ENCODE measurements at regions not wholly inside any gene's neighbourhood (a gene's known extent, or its start where the extent isn't known, plus 50 kb on each side); places are given as distances from the start of the nearest gene placed in this dataset.

DNA sequence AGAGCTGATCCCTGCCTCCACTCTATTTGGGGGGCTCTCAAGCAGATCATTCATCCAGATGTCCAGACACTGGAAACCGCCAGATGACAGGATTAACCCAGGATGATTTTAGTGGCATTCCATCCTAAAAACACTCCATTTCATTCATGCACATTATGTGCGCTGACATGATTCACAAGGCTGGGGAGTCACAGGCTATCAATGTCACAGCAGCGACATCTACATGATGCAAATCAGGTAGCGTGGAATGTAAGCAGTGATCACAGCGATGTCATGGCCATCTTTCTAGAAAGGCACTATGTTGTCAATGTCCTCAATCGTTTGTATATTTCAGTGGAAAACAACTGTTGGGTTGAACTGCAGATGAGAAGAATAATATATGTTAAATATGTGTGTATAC is 331.5 kb upstream of the MSX2 start:
- Histone ChIP-seq H3K9me3 (no peaks in the 10 kb centered on the region), H3K36me3 (no peaks in the 10 kb centered on the region), H3K27me3 (replicated peaks in 1 of 7) (peaks cover 0 to 50% (median 0%) of the 10 kb centered on the region in 7 donors), H3K4me1 (no peaks in the 10 kb centered on the region), H3K27ac (no peak overlapping the region), H3K4me3 (no peak overlapping the region)
- intact Hi-C loops (cut with DNase I; ENCODE audit: low total_unique reads) = no loop called here
- WGBS, 5 donors = 84 to 92% (median 86%) methylated on average over 6 of the region's 6 CpGs
- no peak for TF ChIP-seq POLR2A (IDR thresholded peaks at IDR 0.05)
- TF ChIP-seq CTCF (IDR thresholded peaks at IDR 0.05 in 8 of 11, conservative IDR thresholded peaks at IDR 0.05 in 3 of 11) = no peak
- TF ChIP-seq POLR2AphosphoS5 (IDR thresholded peaks at IDR 0.05) = no peak
- DNase-seq = no peak

GRCh38 chr5:174396541-174396940 is 327.8 kb upstream of the MSX2 start:
- no peaks in the 10 kb centered on the region for H3K9me3 ChIP-seq
- no peak overlapping the region for H3K27ac ChIP-seq
- no peak for DNase-seq
- H3K36me3 ChIP-seq = no peaks in the 10 kb centered on the region
- H3K27me3 ChIP-seq (replicated peaks in 1 of 7) = peaks cover 0 to 45% (median 0%) of the 10 kb centered on the region in 7 donors
- intact Hi-C loops (cut with DNase I; ENCODE audit: low total_unique reads) = no loop called here
- no peaks in the 10 kb centered on the region for H3K4me1 ChIP-seq
- TF ChIP-seq POLR2A (IDR thresholded peaks at IDR 0.05) (no peak), POLR2AphosphoS5 (IDR thresholded peaks at IDR 0.05) (no peak), CTCF (IDR thresholded peaks at IDR 0.05 in 8 of 11, conservative IDR thresholded peaks at IDR 0.05 in 3 of 11) (no peak)
- WGBS, 5 donors = 47 to 76% (median 68%) methylated on average over 4 of the region's 4 CpGs
- no peak overlapping the region for H3K4me3 ChIP-seq

- WGBS, 5 donors = 44 to 61% (median 48%) methylated on average over 4 of the region's 4 CpGs
- Histone ChIP-seq H3K27ac (no peak overlapping the region), H3K4me3 (no peak overlapping the region), H3K9me3 (no peaks in the 10 kb centered on the region), H3K36me3 (no peaks in the 10 kb centered on the region), H3K27me3 (replicated peaks in 1 of 7) (peaks cover 0 to 40% (median 0%) of the 10 kb centered on the region in 7 donors), H3K4me1 (no peaks in the 10 kb centered on the region)
- DNase-seq = no peak
- TF ChIP-seq POLR2AphosphoS5 (IDR thresholded peaks at IDR 0.05) = no peak
- no peak for TF ChIP-seq POLR2A (IDR thresholded peaks at IDR 0.05)
- TF ChIP-seq CTCF (IDR thresholded peaks at IDR 0.05 in 8 of 11, conservative IDR thresholded peaks at IDR 0.05 in 3 of 11) = no peak
- intact Hi-C loops (cut with DNase I; ENCODE audit: low total_unique reads) = no loop called here
Observed at GRCh38 chr5:174397206-174397605, 327.2 kb upstream of the MSX2 start.

- H3K4me3 ChIP-seq = no peak overlapping the region
- no peaks in the 10 kb centered on the region for H3K36me3 ChIP-seq
- no peak for TF ChIP-seq POLR2AphosphoS5 (IDR thresholded peaks at IDR 0.05)
- peaks cover 0 to 40% (median 0%) of the 10 kb centered on the region in 7 donors for H3K27me3 ChIP-seq (replicated peaks in 1 of 7)
- intact Hi-C loops (cut with DNase I; ENCODE audit: low total_unique reads) = no loop called here
- H3K9me3 ChIP-seq = no peaks in the 10 kb centered on the region
- 73 to 93% (median 87%) methylated on average over 2 of the region's 2 CpGs for WGBS, 5 donors
- H3K4me1 ChIP-seq = no peaks in the 10 kb centered on the region
- DNase-seq = no peak
- no peak overlapping the region for H3K27ac ChIP-seq
Observed at GRCh38 chr5:174398171-174398570, 326.2 kb upstream of the MSX2 start.

- intact Hi-C loops (cut with DNase I; ENCODE audit: low total_unique reads) = no loop called here
- TF ChIP-seq POLR2AphosphoS5 (IDR thresholded peaks at IDR 0.05) (no peak), CTCF (IDR thresholded peaks at IDR 0.05 in 8 of 11, conservative IDR thresholded peaks at IDR 0.05 in 3 of 11) (no peak), POLR2A (IDR thresholded peaks at IDR 0.05) (no peak)
- WGBS, 5 donors = 22 to 48% (median 44%) methylated on average over 2 of the region's 2 CpGs
Observed at GRCh38 chr5:174399411-174399810, 325.0 kb upstream of the MSX2 start.

More at GRCh38 chr5:174399411-174399810, 325.0 kb upstream of the MSX2 start:
- no peak overlapping the region for H3K4me3 ChIP-seq
- H3K27ac ChIP-seq = no peak overlapping the region
- H3K27me3 ChIP-seq (replicated peaks in 1 of 7) = peaks cover 0 to 33% (median 0%) of the 10 kb centered on the region in 7 donors
- no peaks in the 10 kb centered on the region for H3K4me1 ChIP-seq
- DNase-seq = no peak
- H3K36me3 ChIP-seq = no peaks in the 10 kb centered on the region
- no peaks in the 10 kb centered on the region for H3K9me3 ChIP-seq
